ENCODE measurements at regions not wholly inside any gene's neighbourhood (a gene's known extent, or its start where the extent isn't known, plus 50 kb on each side); places are given as distances from the start of the nearest gene placed in this dataset.

DNA sequence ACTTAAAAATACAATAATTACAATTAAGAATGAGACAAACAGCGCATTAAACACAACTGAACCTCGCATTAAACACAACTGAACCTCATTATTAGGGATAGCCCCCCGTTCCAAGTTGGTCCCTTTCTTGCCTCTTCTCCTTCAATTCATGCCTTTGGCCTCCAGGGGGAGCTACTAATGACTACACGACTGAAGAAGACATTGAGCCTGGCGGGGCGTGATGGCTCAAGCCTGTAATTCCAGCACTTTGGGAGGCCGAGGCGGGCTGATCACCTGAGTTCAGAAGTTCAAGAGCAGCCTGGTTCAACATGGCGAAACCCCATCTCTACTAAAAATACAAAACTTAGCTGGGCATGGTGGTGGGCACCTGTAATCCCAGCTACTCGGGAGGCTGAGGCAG lies 56.4 kb upstream of the NWD2 start:
- in situ Hi-C loops (cut with HindIII; ENCODE audit: low pct_ligation_motif_present, low sequenced_read_pairs) = no loop called here
- no peaks in the 10 kb centered on the region for H3K27me3 ChIP-seq (replicated peaks)
- TF ChIP-seq, protein P1, sequence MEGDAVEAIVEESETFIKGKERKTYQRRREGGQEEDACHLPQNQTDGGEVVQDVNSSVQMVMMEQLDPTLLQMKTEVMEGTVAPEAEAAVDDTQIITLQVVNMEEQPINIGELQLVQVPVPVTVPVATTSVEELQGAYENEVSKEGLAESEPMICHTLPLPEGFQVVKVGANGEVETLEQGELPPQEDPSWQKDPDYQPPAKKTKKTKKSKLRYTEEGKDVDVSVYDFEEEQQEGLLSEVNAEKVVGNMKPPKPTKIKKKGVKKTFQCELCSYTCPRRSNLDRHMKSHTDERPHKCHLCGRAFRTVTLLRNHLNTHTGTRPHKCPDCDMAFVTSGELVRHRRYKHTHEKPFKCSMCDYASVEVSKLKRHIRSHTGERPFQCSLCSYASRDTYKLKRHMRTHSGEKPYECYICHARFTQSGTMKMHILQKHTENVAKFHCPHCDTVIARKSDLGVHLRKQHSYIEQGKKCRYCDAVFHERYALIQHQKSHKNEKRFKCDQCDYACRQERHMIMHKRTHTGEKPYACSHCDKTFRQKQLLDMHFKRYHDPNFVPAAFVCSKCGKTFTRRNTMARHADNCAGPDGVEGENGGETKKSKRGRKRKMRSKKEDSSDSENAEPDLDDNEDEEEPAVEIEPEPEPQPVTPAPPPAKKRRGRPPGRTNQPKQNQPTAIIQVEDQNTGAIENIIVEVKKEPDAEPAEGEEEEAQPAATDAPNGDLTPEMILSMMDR (IDR thresholded peaks at IDR 0.05; ENCODE audit: low read depth, low read length, missing control alignments) = no peak
- H3K4me3 ChIP-seq (ENCODE audit: low read depth, low read length) = no peak overlapping the region
- H3K36me3 ChIP-seq (replicated peaks) = no peaks in the 10 kb centered on the region
- no peak overlapping the region for H3K27ac ChIP-seq
- DNase-seq = no peak

Data from brain microvascular endothelial cell (primary cell).